ENCODE measurements at regions not wholly inside any gene's neighbourhood (a gene's known extent, or its start where the extent isn't known, plus 50 kb on each side); places are given as distances from the start of the nearest gene placed in this dataset.

GRCh38 chr2:120565929-120566328 lies 169.7 kb upstream of the GLI2 start:
- Histone ChIP-seq H3K27me3 (no peaks in the 10 kb centered on the region), H3K4me3 (no peak overlapping the region), H3K9me3 (no peaks in the 10 kb centered on the region), H3K36me3 (no peaks in the 10 kb centered on the region), H3K27ac (no peak overlapping the region), H3K4me1 (peaks cover 0 to 6% (median 0%) of the 10 kb centered on the region in 4 donors)
- no peak for TF ChIP-seq POLR2A (IDR thresholded peaks at IDR 0.05)
- no peak for TF ChIP-seq CTCF (IDR thresholded peaks at IDR 0.05)
- no peak for DNase-seq

- TF ChIP-seq CTCF (IDR thresholded peaks at IDR 0.05) (no peak), POLR2A (IDR thresholded peaks at IDR 0.05) (no peak)
- H3K9me3 ChIP-seq: no peaks in the 10 kb centered on the region
- H3K4me1 ChIP-seq: peaks cover 0 to 6% (median 0%) of the 10 kb centered on the region in 4 donors
- H3K27me3 ChIP-seq: no peaks in the 10 kb centered on the region
- H3K36me3 ChIP-seq: no peaks in the 10 kb centered on the region
- peak in 1 of 3 donors; percentile 38 for DNase-seq
- no peak overlapping the region for H3K27ac ChIP-seq
- H3K4me3 ChIP-seq: no peak overlapping the region
These were observed 169.2 kb upstream of the GLI2 start for GRCh38 chr2:120566331-120567035.

- Histone ChIP-seq H3K36me3 (no peaks in the 10 kb centered on the region), H3K4me1 (peaks cover 0 to 6% (median 0%) of the 10 kb centered on the region in 4 donors), H3K4me3 (no peak overlapping the region), H3K9me3 (no peaks in the 10 kb centered on the region), H3K27me3 (no peaks in the 10 kb centered on the region), H3K27ac (no peak overlapping the region)
- DNase-seq: peak in 1 of 3 donors; percentile 28
- no peak for TF ChIP-seq POLR2A (IDR thresholded peaks at IDR 0.05)
- TF ChIP-seq CTCF (IDR thresholded peaks at IDR 0.05): no peak
These were observed 168.5 kb upstream of the GLI2 start for GRCh38 chr2:120567128-120567527.

- Histone ChIP-seq H3K4me3 (no peak overlapping the region), H3K27me3 (no peaks in the 10 kb centered on the region), H3K27ac (no peak overlapping the region), H3K4me1 (peaks cover 0 to 6% (median 0%) of the 10 kb centered on the region in 4 donors), H3K36me3 (no peaks in the 10 kb centered on the region), H3K9me3 (no peaks in the 10 kb centered on the region)
- peak in 1 of 3 donors; percentile 40 for DNase-seq
- no peak for TF ChIP-seq CTCF (IDR thresholded peaks at IDR 0.05)
- no peak for TF ChIP-seq POLR2A (IDR thresholded peaks at IDR 0.05)
These were observed 167.3 kb upstream of the GLI2 start for GRCh38 chr2:120568089-120568974.

- Histone ChIP-seq H3K27me3 (no peaks in the 10 kb centered on the region), H3K9me3 (no peaks in the 10 kb centered on the region), H3K4me3 (no peak overlapping the region), H3K36me3 (no peaks in the 10 kb centered on the region), H3K27ac (no peak overlapping the region), H3K4me1 (peaks cover 0 to 6% (median 0%) of the 10 kb centered on the region in 4 donors)
- TF ChIP-seq CTCF (IDR thresholded peaks at IDR 0.05) (no peak), POLR2A (IDR thresholded peaks at IDR 0.05) (no peak)
- no peak for DNase-seq
These were observed 166.7 kb upstream of the GLI2 start for GRCh38 chr2:120568975-120569268.
